T-helper 1 cell (primary cell): ENCODE measurements at regions not wholly inside any gene's neighbourhood (a gene's known extent, or its start where the extent isn't known, plus 50 kb on each side); places are given as distances from the start of the nearest gene placed in this dataset.
"Not testable (repeated sequence)": the region's sequence is repeated elsewhere in the genome, so short reads cannot be mapped to it uniquely, and the experiment has no call there.

ENCODE experiments used
- DNase-seq, 5 donors: peaks; one replicate each; pipeline ENCODE4 v3.0.0-alpha.2; 2012 to 2020

GRCh38 chr5:118462276-118462675 lies 526.1 kb downstream of the DTWD2 start:
- not testable (repeated sequence) for DNase-seq

DNA sequence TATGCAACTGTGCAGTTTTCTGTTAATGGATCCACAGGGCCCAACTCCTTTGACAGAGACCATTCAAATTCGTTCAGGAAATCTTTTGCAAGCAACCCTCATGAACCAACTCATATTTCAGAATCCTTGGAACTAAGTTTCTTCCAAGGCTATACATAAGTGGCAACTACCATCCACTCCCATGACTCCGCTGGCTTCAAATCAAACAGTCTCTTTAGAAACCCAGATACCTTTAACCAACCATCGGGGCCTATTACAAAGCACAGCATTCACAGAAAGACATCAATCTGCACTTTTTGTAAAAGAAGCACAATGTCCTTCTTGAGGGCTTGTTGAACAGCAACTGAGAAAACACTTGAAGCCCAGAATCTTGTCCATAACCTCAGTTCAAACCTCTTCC lies 526.9 kb downstream of the DTWD2 start:
- no peak for DNase-seq

GRCh38 chr5:118459490-118459889 lies 528.9 kb downstream of the DTWD2 start:
- no peak for DNase-seq

DNA sequence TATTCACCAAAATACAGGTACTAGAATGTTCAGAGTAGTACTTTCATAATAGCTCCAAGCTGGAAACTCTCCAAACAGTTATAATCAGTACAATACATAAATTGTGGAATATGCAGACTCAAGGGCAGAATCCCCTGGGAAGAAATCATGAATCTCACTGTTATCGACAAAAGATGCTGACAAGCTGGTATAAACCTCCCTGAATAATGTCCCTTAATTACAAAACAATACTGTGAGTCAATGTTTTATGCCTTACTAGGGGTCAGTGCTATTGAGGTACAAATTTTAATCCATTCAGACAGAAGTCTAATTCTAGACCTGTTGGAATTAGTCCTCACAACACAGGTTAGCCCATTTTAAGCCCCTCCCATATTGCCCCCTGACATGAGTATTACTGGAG lies 532.3 kb downstream of the DTWD2 start:
- DNase-seq: no peak

GRCh38 chr5:118451697-118452247 lies 536.6 kb downstream of the DTWD2 start:
- no peak for DNase-seq

DNA sequence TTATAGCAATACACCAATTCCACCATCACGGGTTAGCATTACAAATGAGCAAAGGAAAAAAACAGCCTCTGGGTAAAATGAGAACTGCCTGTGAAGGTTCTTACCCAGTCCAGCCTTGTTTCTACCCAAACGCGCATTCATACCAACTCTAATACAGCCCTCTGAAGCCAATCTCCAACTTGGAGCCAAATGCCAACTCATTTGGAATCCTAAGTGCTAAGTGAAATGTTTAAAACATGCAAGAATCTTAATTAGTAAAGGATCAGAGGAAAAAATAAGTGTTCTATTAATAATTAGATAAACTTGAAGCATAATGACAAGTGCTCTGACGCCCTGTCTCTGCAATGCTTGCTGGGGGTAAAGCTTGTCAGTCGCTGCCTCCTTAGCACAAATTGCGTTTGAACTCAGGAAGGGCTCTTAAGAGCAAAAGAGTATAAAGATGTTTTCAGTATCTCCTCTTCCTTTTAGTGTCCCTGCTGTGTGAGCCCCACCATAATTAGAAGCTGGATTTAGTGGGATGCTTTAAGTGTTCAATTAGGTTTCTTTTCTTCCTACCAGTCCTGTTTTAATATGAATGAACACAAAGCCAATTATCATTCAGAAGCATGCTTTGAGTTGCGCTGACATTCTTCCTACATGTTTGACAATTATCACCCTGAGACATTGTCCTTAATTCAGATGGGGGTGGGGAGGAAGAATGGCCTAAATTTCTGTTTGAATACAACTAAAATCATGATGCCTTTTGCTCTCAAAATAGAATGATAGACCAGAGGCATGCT lies 537.6 kb downstream of the DTWD2 start:
- no peak for DNase-seq

DNA sequence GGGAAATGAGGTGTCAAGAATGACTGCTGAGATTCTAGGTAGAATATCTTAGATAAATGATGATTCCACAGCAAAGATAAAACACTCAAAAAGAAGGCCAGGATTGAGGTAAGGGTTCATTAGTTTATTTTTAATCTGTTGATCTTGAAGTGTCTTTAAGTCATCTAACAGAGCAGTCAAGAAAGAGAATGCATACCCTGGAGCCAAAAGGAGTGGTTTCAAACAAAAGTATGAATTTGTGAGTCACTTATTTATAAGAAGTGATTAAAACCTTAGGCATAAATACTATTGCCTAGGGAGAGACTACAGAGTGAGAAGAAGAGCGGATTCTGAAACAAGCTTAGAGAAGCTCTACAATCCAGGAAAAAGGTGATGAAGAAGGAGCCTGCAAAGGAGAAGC lies 541.0 kb downstream of the DTWD2 start:
- no peak for DNase-seq

DNA sequence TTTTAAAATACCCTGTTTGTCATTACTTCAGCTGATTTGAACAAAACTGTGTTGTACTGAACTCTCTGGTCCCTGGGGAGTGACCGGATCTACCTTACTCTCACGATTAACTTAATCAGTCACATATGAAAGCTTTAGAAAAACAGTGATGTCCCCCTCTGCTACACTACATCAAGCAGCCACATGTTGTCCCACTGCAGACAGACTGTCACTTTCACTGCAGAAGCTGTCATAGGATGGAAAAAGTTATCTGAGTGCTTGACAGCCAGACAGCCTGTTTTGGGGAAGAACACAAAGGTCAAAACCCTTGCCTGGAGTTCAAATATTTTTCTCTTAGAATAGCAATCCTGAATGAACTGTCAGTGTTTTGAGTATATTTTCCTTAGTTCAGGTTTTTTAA lies 546.4 kb downstream of the DTWD2 start:
- no peak for DNase-seq

DNA sequence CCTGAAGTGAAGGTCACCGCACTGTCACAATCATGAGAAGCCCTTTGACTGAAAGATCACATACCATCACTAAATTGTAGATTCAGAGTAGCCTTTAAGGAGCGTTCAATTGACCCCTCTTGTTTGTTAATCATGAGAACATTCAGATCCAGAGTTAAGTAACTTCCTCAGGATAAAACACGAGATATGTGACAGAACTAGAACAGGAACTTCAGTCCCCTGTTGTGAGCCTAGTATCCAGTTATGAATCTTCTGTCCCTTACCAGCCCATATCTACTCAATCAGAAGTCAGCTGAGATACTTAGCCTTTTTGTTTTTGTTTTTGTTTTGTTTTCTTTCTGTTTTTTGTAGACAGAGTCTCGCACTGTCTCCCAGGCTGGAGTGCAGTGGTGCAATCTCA lies 547.3 kb downstream of the DTWD2 start:
- no peak for DNase-seq

GRCh38 chr5:118440496-118440895 lies 547.9 kb downstream of the DTWD2 start:
- no peak for DNase-seq

GRCh38 chr5:118439831-118440230 lies 548.5 kb downstream of the DTWD2 start:
- no peak for DNase-seq

DNA sequence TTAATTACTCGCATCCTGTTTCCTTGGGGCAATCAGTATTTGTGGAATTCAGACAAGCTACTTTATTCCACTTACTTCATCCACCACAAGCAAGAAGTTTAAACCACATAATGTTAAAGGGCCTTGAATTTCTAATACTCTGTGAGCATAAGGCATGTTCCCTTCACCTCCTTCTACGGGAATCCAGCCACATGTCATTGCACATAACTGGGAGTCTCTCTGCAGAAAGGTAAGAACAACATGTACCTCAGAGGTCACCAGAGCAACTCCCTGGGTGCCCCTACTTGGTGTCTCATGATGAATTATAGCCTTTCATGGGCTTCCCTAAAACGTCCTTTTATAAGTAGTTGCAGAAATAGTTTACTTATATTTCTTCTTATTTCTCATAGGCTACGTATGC lies 553.2 kb downstream of the DTWD2 start:
- DNase-seq: no peak

DNA sequence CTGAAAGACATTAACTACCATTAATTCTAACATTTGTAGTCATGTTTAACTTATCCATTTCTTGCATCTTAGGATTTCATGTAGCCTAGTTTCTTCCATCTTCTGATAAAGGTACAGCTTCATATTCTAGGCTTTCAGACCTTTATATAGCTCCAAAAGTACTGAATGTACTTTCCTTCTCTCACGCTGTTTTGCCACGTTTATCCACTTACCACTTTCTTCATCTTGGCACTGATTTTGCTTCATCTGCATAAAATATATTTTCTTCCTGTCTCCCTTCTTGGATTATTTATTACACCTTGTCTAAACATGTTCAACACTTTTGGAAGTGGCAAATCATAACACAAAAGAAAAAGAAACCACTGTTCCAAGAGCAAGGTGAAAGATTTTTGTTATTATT lies 553.8 kb downstream of the DTWD2 start:
- no peak for DNase-seq

- no peak for DNase-seq
Measured at GRCh38 chr5:118430076-118430475, 558.3 kb downstream of the DTWD2 start.

- DNase-seq: no peak
Measured at GRCh38 chr5:118407958-118408357, 580.4 kb downstream of the DTWD2 start.

- no peak for DNase-seq
Measured at GRCh38 chr5:118405650-118406061, 582.7 kb downstream of the DTWD2 start.

DNA sequence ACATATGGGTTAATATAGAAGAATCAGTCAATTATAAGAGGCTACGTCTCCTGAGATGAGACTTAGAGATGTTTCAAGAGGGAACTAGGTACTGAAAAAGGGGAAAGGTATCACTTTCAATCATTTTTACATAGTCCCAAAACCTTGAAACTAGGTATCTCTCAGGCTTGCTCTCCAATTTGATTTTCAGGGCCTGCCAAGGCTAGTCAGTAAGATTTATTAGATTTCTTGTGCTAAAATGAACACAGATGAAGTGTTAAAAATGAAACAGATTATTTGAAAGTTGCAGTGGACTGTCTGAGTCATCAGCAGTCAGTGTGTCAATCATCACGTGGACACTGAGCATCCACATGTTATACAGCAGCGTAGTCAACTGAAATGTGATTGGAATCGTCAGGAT lies 591.1 kb downstream of the DTWD2 start:
- no peak for DNase-seq

- no peak for DNase-seq
Measured at GRCh38 chr5:118392491-118392890, 595.9 kb downstream of the DTWD2 start.

GRCh38 chr5:118382931-118383330 lies 605.4 kb downstream of the DTWD2 start:
- not testable (repeated sequence) for DNase-seq

DNA sequence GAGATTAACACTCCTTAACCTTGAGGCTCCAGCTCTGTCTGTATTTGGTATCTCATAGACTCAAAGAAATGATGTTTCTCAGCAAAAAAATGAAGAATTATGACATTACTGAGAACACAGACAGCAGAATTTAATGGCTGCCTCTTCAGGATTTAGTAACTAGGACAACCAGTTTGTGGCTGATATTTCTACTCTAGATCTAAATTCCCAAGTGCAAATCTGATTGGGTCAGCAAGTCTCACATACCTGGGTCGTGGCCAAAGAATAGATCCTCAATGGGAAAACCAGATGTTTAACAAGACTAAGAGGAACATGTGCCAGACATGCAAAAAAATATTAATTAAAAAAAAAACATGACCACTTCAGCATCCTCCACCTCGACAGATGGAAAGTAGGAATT lies 608.9 kb downstream of the DTWD2 start:
- no peak for DNase-seq

- DNase-seq: no peak
Measured at GRCh38 chr5:118378959-118379358, 609.4 kb downstream of the DTWD2 start.

DNA sequence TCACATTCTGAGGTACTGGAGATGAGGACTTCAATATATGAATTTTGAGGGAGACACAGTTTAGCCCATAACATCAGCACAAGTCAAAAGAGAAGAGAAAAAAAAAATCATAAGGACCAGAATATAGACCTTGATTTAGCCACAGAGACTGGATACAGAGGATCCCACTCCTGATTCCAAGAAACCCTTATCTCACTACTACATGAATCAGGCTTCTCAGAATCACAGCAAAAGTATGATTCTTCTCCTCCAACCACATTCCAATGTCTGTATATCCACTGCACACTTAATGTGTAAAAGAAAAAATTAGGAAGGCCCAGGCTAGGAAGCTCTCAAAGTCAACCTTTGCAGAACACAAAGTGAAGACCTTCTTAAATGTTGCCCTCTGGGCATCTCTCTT lies 610.9 kb downstream of the DTWD2 start:
- no peak for DNase-seq

DNA sequence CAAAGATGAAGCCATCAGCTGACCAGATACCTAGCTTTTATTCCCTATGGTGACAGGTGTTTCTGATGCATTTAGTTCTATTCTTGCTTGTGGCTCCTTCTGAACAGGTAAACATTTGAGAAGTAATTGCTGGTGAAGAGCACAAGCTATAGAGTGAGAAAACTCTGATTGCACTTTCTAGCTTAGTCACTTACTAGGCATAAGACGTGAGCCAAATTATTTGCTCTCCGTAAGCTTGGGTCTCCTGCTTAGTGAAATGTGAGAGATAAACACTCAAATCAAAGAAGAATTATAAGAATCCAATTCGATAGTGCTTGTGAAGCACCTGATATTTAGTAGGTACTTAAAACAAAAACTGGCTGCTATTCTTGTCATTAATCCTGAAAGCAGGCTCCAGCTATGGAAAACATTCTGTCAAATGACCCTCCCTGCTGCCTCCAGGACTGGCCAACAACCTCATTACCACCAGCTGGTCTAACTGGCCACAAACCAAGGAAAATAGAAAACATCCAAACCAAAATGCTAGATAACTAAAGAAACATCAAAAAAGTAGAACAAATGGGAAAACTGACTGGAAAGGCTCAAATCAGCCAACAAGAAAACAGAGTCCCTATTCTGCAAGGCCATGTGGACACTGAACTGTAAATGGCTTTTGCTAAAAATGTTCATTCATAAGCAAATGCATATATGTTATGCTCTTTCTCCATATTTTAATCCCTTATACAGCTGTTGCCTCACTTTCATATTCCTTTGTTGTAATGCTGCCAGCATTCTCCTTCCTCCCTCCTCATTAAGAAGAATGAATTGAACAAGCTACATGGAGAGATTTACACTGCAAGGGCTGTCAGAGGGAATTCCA lies 616.1 kb downstream of the DTWD2 start:
- no peak for DNase-seq

- DNase-seq: no peak
Measured at GRCh38 chr5:118366429-118366828, 621.9 kb downstream of the DTWD2 start.
